AG10803 (cell line): ENCODE measurements at regions not wholly inside any gene's neighbourhood (a gene's known extent, or its start where the extent isn't known, plus 50 kb on each side); places are given as distances from the start of the nearest gene placed in this dataset.

Experiments
- DNase-seq: peaks from one replicate; pipeline ENCODE4 v3.0.0; 2010; ENCODE audit warnings: low read depth
- H3K4me3 ChIP-seq: 2 replicates; pipeline ENCODE4 v1.5.1; 2011; ENCODE audit warnings: mild to moderate bottlenecking, low read length, control low read depth
- CTCF ChIP-seq: conservative IDR thresholded peaks from 2 replicates; pipeline ENCODE4 v1.5.1; 2011; ENCODE audit warnings: mild to moderate bottlenecking, low read length, control low read depth, inconsistent platforms

- no peak for DNase-seq
- no peak overlapping the region for H3K4me3 ChIP-seq
- TF ChIP-seq CTCF, result no peak
Observed at GRCh38 chr10:44848211-44848610, 62.9 kb upstream of the TMEM72 start.

- TF ChIP-seq CTCF, result no peak
- DNase-seq, result no peak
- no peak overlapping the region for H3K4me3 ChIP-seq
Observed at GRCh38 chr10:44849936-44850335, 61.2 kb upstream of the TMEM72 start.

GRCh38 chr10:44850356-44850934 is 60.7 kb upstream of the TMEM72 start:
- DNase-seq, result no peak
- no peak overlapping the region for H3K4me3 ChIP-seq
- no peak for TF ChIP-seq CTCF

GRCh38 chr10:44851413-44851812 is 59.7 kb upstream of the TMEM72 start:
- DNase-seq, result no peak
- no peak for TF ChIP-seq CTCF
- H3K4me3 ChIP-seq, result no peak overlapping the region

- DNase-seq, result no peak
- no peak for TF ChIP-seq CTCF
- H3K4me3 ChIP-seq, result no peak overlapping the region
Observed at GRCh38 chr10:44851881-44852280, 59.3 kb upstream of the TMEM72 start.

GRCh38 chr10:44853148-44853734 is 57.9 kb upstream of the TMEM72 start:
- TF ChIP-seq CTCF, result peak; percentile 73
- H3K4me3 ChIP-seq, result no peak overlapping the region
- peak; percentile 65 for DNase-seq

- no peak for DNase-seq
- no peak overlapping the region for H3K4me3 ChIP-seq
- no peak for TF ChIP-seq CTCF
Observed at GRCh38 chr10:44853796-44854195, 57.3 kb upstream of the TMEM72 start.
